Endothelial cell of umbilical vein (primary cell): ENCODE measurements at regions not wholly inside any gene's neighbourhood (a gene's known extent, or its start where the extent isn't known, plus 50 kb on each side); places are given as distances from the start of the nearest gene placed in this dataset.

Experiments used
- BruUV-seq: library from RNA; stranded (reverse); fragments of 400-500 nt; replicated peaks from 2 replicates; lab custom pipeline; 2021; lab: Mats Ljungman, UMichigan
- CTCF ChIA-PET: fragments of 300-600, 350-600 bp; sonication (Branson Sonifier 250); formaldehyde crosslinking; loops from one replicate; lab custom pipeline; 2021; ENCODE audit warnings: antibody characterized with exemption, inconsistent platforms; lab: Charles Lee
- POLR2A ChIA-PET: fragments of 300-600, 350-600 bp; sonication (Branson Sonifier 250); formaldehyde crosslinking; loops from one replicate; lab custom pipeline; 2021; ENCODE audit warnings: antibody characterized with exemption, inconsistent platforms; lab: Charles Lee
- DNase-seq: peaks from one replicate; pipeline ENCODE4 v3.0.0-alpha.2; 2011; ENCODE audit warnings: low read depth, low spot score
- FAIRE-seq: peaks from 2 replicates; lab custom pipeline; 2011; peaks lifted over from hg19 to GRCh38; lab: Jason Lieb, UNC
- H2AFZ ChIP-seq: 2 replicates; pipeline ENCODE4 v1.6.0; 2012; ENCODE audit warnings: low read depth, low read length, control low read depth, inconsistent platforms
- H3K27ac ChIP-seq: 2 replicates; pipeline ENCODE4 v1.5.1; 2011; ENCODE audit warnings: low read depth, mild to moderate bottlenecking, control low read depth, low read length, moderate library complexity; ENCODE audit not compliant: insufficient read depth
- H3K27me3 ChIP-seq, 2 experiments: 2 replicates each; pipeline versions ENCODE4 v1.6.0 to v1.6.1; 2011; ENCODE audit warnings: low read length in 2 of 2, mixed read lengths in 1 of 2; ENCODE audit not compliant: control insufficient read depth in 2 of 2, insufficient read depth in 2 of 2
- H3K36me3 ChIP-seq, 2 experiments: 2 replicates in 1 of 2; 3 replicates in 1 of 2; pipeline ENCODE4 v1.5.1; 2011; ENCODE audit warnings: low read length in 2 of 2, mild to moderate bottlenecking in 1 of 2, moderate library complexity in 1 of 2; ENCODE audit not compliant: control insufficient read depth in 2 of 2, insufficient read depth in 2 of 2; ENCODE audit errors: extremely low read depth in 1 of 2
- H3K4me1 ChIP-seq: 3 replicates; pipeline ENCODE4 v1.5.1; 2011; ENCODE audit warnings: mild to moderate bottlenecking, low read length; ENCODE audit not compliant: control insufficient read depth, insufficient read depth; ENCODE audit errors: extremely low read depth
- H3K4me2 ChIP-seq: 2 replicates; pipeline ENCODE4 v1.6.1; 2011; ENCODE audit warnings: low read length, control low read depth, mixed read lengths; ENCODE audit not compliant: insufficient read depth
- H3K4me3 ChIP-seq, 3 experiments: fragments of 200-600 bp in 1 of 3; sonication (generic), shearing (Covaris generic) in 1 of 3; replicated peaks in 1 of 3; 2 replicates each; pipeline ENCODE4 v1.5.1; 2011 to 2016; ENCODE audit warnings: control low read depth in 3 of 3, low read length in 3 of 3, mild to moderate bottlenecking in 2 of 3, inconsistent platforms in 1 of 3, low read depth in 1 of 3, moderate library complexity in 1 of 3; ENCODE audit not compliant: insufficient read depth in 1 of 3
- H3K79me2 ChIP-seq: 2 replicates; pipeline ENCODE4 v1.6.0; 2012; ENCODE audit warnings: low read length, inconsistent platforms; ENCODE audit not compliant: control insufficient read depth, insufficient read depth
- H3K9ac ChIP-seq: replicated peaks from 2 replicates; pipeline ENCODE3; 2011; ENCODE audit warnings: low read length, control low read depth; ENCODE audit not compliant: insufficient read depth; ENCODE audit errors: extremely low read depth
- H3K9me1 ChIP-seq: replicated peaks from 3 replicates; pipeline ENCODE4 v1.6.0; 2011; ENCODE audit warnings: mild to moderate bottlenecking, low read length; ENCODE audit not compliant: control insufficient read depth, insufficient read depth; ENCODE audit errors: extremely low read depth
- H3K9me3 ChIP-seq: replicated peaks from 2 replicates; pipeline ENCODE4 v1.5.1; 2012; ENCODE audit warnings: low read length, inconsistent platforms; ENCODE audit not compliant: control insufficient read depth, insufficient read depth
- H4K20me1 ChIP-seq: replicated peaks from 2 replicates; pipeline ENCODE3; 2011; ENCODE audit warnings: mild to moderate bottlenecking, low read length; ENCODE audit not compliant: control insufficient read depth, insufficient read depth; ENCODE audit errors: extremely low read depth
- CTCF ChIP-seq, 2 donors: IDR thresholded peaks; 1 replicate in 1 of 2; 2 replicates in 1 of 2; pipeline ENCODE4 v1.5.1; 2011; ENCODE audit warnings: low read length in 2 of 2, mild to moderate bottlenecking in 2 of 2, moderate library complexity in 2 of 2, control low read depth in 1 of 2, inconsistent platforms in 1 of 2, low read depth in 1 of 2; ENCODE audit not compliant: insufficient read depth in 1 of 2; ENCODE audit errors: extremely low read depth in 1 of 2
- EZH2 ChIP-seq: IDR thresholded peaks from 2 replicates; pipeline ENCODE4 v1.6.1; 2012; ENCODE audit warnings: borderline replicate concordance, low read depth, mild to moderate bottlenecking, moderate library complexity, low read length, inconsistent platforms; ENCODE audit not compliant: severe bottlenecking
- FOS ChIP-seq: IDR thresholded peaks from 2 replicates; pipeline ENCODE4 v1.6.1; 2011; ENCODE audit warnings: mild to moderate bottlenecking, low read length, moderate library complexity, borderline replicate concordance; ENCODE audit not compliant: insufficient read depth
- GATA2 ChIP-seq: IDR thresholded peaks from 2 replicates; pipeline ENCODE4 v1.7.0; 2011; ENCODE audit warnings: low read depth, mild to moderate bottlenecking, moderate library complexity, mixed read lengths, low read length; ENCODE audit not compliant: insufficient read length, insufficient read depth
- JUN ChIP-seq: IDR thresholded peaks from 2 replicates; pipeline ENCODE4 v1.6.1; 2011; ENCODE audit warnings: borderline replicate concordance, low read depth; ENCODE audit not compliant: insufficient read length, insufficient read depth
- MAX ChIP-seq: IDR thresholded peaks from 2 replicates; pipeline ENCODE4 v1.6.1; 2011; ENCODE audit not compliant: insufficient read depth, insufficient read length
- MYC ChIP-seq: IDR thresholded peaks from one replicate; pipeline ENCODE4 v1.6.1; 2011; ENCODE audit warnings: mild to moderate bottlenecking, low read depth, low read length
- POLR2A ChIP-seq: IDR thresholded peaks from 2 replicates; pipeline ENCODE4 v1.6.1; 2012; ENCODE audit warnings: low read depth, mild to moderate bottlenecking, control low read depth, low read length
- POLR2AphosphoS5 ChIP-seq: IDR thresholded peaks from 2 replicates; pipeline ENCODE4 v1.6.1; 2012; ENCODE audit warnings: low read depth, mild to moderate bottlenecking, control low read depth, low read length, moderate library complexity; ENCODE audit not compliant: insufficient read depth
- dilution Hi-C: fragments of 300-500 bp; cut with MboI; formaldehyde crosslinking; loops from one replicate; pipeline ENCODE4 v1.15.0; 2019; ENCODE audit warnings: low sequenced_read_pairs; ENCODE audit not compliant: extremely low pct_ligation_motif_present
- intact Hi-C: fragments of 100-400 bp; cut with micrococcal nuclease; formaldehyde crosslinking; loops from one replicate; pipeline ENCODE4 v1.10.0; 2022

GRCh38 chr5:12623408-12623807, 719.2 kb upstream of the CTNND2 start:
- Histone ChIP-seq H3K27ac (no peak overlapping the region), H3K4me2 (no peak overlapping the region), H3K9me3 (peaks cover 1% of the 10 kb centered on the region), H3K4me3 (no peak overlapping the region), H2AFZ (no peak overlapping the region), H3K27me3 (no peaks in the 10 kb centered on the region), H4K20me1 (no peaks in the 10 kb centered on the region), H3K36me3 (no peaks in the 10 kb centered on the region), H3K9me1 (no peaks in the 10 kb centered on the region), H3K79me2 (no peaks in the 10 kb centered on the region), H3K9ac (no peak overlapping the region), H3K4me1 (no peaks in the 10 kb centered on the region)
- no peak for DNase-seq
- POLR2A ChIA-PET, result no interaction called here
- dilution Hi-C loops, result no loop called here
- CTCF ChIA-PET, result no interaction called here
- TF ChIP-seq GATA2, result no peak
- no peak for TF ChIP-seq CTCF (IDR thresholded peaks at IDR 0.05; ENCODE audit: extremely low read depth in 1 of 2, insufficient read depth in 1 of 2, low read depth in 1 of 2, low read length in 2 of 2)
- TF ChIP-seq JUN, result no peak
- no peak for TF ChIP-seq MYC
- no peak for TF ChIP-seq POLR2A
- no peak for TF ChIP-seq FOS
- no peak for TF ChIP-seq MAX
- no peak for TF ChIP-seq POLR2AphosphoS5
- no peak for TF ChIP-seq EZH2
- no TSS peak for BruUV-seq
- intact Hi-C loops, result no loop called here
- no peak for FAIRE-seq
